HG02943 (cell line): ENCODE measurements at regions not wholly inside any gene's neighbourhood (a gene's known extent, or its start where the extent isn't known, plus 50 kb on each side); places are given as distances from the start of the nearest gene placed in this dataset.

Source experiments
- ATAC-seq: cut with Tn5 transposase; IDR thresholded peaks from one replicate; pipeline ENCODE4 v1.9.1; 2021; ENCODE audit warnings: mild to moderate bottlenecking, low read depth, moderate library complexity; ENCODE audit not compliant: unreplicated experiment

DNA sequence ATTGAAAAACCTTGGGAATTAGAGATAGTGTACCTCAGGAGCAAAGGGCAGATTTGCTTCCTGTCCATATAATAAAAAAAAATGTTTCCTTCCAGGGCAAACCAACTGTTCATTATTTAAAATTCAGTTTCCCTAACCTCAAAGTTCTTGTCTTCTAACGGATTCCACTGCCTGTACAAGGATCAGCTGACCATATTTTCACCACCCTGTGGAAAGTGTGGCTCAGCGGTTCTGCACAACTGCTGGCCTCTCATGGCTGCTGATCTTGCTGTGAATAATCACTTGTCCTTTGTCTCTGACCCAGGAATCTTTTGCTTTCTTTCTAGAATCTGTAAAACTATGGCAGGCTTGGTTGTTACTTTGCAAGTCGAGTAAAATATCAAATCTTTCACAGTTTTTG, 1732.5 kb upstream of the RAG2 start:
- ATAC-seq: no peak

DNA sequence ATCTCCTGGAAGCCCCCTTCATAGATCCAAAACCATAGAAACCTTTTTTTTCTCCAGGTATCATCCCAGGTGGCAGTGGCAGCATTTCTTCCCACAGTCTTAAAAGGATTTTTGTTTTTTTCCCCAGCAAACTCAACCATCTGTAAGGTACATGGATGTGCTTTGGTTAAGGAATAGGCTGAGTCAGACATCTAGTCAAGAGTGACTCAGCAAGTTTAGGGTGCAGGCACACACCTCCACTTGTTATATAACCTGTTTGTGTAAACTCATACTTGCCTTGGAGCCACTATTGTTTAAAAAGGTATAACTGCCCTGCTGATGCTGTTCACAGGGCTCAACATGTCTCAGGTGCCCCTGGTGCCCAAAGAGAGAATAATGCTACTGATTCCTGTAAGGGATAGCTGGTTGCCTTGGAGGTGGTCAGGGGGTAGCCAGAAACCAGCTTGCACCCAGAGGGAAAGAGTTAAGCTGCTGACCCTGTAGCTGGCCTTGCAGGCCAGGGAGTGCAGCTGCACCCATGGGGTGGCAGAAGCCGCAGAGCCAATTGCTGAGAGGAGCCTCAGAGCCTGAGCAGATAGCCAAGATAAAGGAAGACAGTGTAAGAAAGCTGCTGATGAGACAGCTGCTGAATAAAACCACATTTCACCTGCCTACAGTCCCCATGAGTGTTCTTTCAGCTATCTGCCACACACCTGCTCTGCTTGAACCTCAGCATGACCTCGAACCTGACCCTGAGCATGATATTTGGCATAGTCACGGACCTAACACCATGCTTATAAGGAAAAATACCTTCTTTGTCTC, 1726.1 kb upstream of the RAG2 start:
- ATAC-seq: no peak

DNA sequence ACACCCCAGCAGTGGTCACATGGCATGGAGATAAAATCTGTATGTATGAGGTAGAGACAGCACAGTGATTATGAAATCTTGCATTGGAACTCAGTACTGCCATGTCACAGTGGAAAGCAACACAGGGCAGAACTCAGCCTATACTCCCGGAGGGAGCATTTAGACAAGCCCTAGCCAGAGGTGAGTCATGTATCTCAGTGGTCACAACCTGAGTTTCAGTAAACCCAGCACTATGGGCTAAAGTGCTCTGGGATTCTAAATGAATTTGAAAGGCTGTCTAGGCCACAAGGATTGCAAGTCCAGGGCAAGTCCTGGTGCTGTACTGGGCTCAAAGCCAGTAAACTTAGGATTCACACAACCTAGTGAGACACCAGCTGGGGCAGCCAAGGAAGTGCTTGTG, 1717.1 kb upstream of the RAG2 start:
- ATAC-seq: no peak

DNA sequence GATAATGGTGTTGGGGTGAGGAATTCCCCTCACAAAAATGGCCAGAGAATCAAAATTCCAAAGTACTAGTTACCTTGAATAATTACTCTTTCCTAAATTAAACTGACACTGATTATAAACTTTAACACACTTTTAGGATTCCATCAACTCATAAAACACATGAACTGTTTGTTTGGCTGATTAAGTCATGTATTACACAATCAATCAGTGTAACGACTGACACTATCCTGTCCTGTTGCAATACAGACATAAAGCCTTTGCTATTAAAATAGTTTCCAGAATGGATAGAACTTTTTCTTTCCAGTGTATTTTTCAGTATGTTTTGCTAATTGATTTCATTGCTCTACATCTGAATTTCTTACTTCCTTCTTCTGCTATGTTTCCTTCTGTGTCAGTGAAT, 1709.4 kb upstream of the RAG2 start:
- no peak for ATAC-seq

DNA sequence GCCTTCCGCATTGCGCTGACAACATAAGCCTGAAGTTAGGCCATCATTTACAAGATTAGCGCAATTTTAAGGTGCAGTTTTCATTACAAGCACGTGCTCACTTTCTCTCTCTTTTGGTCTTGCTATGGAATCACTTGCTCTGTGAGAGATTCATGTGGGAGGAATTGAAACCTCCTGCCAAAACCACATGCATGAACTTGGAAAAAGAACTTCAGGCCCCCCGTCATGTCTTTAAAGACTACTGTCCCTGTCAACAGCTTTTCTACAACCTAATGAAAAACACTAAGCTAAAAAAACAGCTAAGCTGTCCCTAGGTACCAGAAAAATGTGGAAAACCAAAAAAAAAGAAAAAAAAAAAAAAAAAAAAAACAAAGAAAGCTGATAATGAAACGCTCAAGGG, 1707.6 kb upstream of the RAG2 start:
- ATAC-seq: no peak

DNA sequence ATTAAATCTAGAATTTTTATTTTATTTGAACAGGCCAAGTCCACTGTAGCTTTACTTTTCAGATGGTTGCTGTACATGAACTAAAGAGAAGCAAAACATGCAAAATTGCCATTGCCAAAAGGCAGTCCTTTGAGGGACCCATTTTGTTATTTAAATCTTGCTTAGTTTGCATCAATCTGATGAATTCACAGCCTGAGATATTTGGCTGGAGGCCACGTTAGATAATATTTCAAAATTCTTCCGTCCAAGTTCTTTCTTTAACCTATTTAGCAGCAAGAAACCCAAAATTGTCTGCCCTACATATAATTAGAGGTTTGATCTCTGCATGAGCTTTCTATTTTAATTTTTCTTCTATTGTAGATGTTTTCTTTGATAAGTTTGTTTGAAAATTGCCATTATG, 1706.9 kb upstream of the RAG2 start:
- ATAC-seq: no peak

DNA sequence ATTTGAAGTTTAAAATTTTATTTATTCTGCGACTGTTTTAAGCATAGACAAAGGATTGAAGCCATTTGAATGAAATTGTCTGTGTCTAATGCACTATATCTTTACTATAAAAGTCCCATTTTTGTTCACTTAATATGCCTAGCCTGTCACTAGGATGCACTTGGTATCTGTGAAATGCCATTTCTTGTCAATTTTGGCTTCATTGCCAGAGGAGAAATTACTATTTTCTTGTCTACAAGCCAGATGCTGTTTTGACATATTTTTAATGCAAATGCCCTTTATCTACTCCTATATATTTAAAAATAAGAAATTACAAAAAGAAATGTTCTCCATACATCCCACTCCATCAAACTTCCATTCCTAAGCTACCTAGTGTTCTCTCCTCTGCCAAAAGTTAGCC, 1704.5 kb upstream of the RAG2 start:
- no peak for ATAC-seq

DNA sequence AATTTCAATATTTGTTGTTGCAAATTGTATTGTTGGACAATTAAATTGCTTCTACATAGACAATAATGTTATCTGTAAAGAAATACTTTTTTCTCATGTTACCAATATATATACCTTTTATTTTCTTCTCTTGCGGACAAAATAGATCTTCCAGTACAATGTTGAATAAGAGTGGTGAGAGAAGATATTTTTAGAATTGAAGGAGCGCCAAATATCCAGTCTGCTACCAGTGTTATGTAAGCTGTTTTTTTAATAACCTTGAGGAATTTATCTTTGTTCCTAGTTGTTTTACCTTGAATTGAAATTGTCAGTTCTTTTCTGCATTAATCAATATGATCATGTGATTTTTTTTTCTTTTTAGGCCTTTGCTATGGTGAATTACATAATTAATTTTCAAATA, 1702.5 kb upstream of the RAG2 start:
- ATAC-seq: no peak

DNA sequence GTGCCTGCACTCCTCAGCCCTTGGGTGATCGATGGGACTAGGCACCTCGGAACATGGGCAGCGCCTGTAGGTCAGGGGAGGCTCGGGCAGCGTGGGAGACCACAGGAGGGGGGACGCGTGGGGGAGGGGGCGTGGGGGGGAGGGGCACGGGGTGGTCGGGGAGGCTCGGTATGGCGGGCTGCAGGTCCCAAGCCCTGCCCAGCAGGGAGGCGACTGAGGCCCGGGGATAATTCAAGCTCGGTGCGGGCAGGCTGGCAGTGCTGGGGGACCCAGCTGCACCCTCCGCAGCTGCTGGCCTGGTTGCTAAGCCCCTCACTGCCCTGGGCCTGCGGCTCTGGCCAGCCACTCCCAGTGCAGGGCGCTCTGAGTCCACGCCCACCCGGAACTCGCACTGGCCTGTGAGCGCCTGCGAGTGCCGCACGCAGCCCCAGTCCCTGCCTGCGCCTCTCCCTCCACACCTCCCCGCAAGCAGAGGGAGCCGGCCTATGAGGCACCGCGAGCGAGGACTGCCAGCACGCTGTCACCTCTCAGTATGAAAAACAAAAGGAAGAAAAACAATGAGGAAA, 1698.3 kb upstream of the RAG2 start:
- no peak for ATAC-seq

DNA sequence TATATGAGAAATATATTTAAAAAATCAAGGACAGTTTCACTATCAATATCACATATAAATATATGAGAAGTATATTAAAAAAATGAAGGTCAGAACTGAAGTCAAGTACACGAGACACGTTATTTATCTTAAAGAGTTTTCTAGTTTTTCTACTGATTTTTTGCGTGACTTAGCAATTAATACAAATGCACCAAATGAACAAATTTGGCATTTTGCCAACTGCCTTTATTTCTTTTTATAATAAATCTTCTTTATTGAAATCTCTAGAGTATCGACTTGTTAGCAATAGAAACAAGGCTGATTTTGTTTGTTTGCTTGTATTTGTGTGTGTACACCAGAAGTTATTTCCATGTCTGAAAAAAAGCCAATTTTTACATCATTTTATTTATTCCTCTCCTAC, 1684.7 kb upstream of the RAG2 start:
- no peak for ATAC-seq

DNA sequence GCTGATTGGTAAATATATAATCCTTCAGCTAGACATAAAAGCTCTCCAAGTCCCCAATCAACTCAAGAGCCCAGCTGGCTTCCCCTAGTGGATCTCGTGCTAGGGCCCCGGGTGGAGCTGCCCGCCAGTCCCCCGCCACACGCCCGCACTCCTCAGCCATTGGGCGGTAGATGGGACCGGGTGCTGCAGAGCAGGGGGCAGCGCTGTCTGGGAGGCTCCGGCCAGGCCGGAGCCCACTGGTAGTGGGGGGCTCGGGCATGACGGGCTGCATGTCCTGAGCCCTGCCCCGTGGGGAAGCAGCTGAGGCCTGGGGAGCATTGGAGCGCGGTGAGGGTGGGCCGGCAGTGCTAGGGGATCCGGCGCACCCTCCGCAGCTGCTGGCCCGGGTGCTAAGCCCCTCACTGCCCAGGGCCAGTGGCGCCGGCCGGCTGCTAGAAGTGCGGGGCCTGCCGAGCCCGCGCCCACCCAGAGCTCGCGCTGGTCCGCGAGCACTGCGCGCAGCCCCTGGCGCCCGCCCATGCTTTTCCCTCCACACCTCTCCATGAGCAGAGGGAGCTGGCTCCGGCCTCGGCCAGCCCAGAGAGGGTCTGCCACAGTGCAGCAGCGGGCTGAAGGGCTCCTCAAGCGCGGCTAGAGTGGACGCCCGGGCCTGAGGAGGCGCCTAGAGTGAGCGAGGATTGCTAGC, 1680.6 kb upstream of the RAG2 start:
- ATAC-seq: no peak

DNA sequence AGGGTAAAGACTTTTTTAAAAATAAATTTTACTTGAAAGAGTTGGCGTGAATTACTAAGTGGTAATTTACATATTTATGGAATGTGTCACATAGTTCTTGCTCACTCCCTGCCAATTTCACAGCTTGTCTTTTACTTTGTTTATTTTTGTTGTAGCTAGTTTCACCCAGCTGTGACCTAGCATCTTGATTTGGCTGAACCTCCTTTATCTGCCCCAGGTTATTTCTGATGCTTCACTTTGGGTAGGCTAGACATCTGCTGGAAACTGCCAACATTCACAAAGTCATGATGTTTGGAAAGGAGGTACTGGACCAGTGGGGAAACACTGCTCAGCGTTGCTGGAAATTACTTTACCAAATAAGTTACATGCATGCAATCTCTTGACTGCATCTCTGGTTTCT, 1676.0 kb upstream of the RAG2 start:
- no peak for ATAC-seq

DNA sequence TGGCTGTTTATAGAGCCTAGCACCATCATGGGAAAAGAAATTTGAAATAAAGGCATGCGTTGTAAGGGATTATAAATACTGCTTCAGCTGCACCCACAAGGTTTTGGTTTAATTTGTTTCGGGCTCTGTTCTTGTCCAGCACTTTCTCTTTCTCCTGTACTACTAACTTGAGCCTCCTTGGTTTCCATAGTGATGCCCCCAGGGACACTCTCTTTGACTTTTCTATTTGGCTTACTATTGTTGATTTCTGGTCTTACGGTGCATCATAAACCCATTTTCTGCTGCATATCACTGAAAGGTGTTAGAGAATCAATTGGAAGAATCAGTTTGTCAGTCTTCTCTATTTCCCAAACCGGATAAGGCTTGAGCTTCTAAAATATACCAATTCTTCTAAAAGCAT, 1674.3 kb upstream of the RAG2 start:
- ATAC-seq: no peak

DNA sequence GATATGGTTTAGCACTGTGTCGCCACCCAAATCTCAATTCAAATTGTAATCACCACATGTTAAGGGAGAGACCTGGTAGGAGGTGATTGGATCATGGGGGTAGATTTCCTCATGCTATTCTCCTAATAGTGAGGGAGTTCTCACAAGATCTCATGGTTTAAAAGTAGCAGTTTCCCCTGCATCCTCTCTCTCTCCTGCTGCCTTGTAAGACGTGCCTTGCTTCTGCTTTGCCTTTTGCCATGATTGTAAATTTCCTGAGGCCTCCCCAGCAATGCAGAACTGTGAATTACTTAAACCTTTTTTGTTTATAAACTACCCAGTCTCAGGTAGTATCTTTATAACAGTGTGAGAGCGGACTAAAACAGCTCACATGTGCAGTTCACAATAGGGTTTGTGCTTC, 1668.7 kb upstream of the RAG2 start:
- no peak for ATAC-seq

DNA sequence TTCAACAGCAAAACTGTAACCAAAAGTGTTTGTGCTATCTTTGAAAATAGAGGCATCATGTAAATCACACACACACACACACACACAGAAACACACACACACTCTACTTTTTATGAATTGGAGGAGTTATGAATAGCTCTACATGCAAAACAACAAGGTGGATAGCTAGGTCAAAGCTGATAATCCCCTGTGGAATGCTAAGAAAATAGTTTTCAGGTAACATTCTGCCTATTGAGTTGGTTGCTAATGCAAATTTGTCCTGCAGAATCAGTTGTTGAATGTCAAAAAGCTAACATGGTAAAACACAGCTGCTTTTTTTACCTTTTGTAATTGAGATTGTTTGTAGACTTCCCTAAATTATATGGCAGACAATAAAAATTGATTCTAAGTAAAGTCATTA, 1658.4 kb upstream of the RAG2 start:
- no peak for ATAC-seq

DNA sequence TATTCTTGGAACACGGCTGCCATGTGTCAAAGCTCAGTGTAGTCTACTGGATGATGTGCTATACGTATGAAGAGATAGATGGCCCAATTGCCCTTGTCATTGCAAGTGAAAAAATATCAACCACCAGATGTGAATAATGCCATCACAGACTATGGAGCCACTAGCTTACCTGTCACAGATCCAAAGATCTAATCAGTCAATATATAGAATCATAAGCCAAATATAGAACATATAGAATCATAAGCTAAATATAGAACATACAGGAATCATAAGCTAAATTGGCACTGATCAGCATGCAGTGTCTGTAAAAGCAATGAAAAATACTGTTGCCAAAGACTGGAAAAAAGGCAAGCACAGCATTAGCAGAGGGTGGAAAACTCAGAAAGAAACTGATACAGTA, 1656.9 kb upstream of the RAG2 start:
- ATAC-seq: no peak

DNA sequence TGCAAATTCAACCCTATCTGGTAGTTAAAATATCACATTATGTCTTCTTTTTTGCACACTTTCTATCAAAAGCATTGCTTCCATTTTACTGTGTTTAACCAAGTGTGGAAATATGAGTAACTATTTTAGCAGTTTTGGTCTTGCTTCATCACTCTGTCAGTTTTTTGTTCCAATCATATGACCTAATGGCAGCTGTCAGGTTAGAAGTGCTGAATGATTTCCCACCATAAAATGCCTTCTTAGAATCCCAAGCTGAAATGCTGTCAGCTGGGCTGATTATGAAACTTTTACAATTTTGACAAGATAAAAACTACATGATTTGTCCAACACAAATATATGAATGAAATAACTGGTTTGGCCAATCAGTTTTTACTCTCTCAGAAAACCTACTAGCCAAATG, 1654.6 kb upstream of the RAG2 start:
- ATAC-seq: no peak

DNA sequence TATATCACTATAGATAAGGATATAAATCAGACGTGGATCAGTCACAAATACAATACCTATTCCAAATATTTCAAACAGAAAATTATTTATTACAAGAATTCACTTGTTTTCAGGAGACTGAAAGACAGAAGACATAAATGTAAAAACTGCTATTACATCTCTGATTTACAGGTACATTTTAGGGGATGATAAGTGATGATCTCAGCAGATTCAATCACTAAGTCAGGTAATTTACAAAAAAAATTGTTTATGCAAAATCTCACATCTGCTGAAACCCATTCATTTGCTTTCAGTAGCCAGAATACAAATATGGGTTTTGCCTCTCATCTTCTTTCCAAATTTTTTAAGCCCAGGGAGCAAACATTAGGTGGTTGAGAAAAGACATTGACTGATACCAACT, 1648.4 kb upstream of the RAG2 start:
- ATAC-seq: no peak

DNA sequence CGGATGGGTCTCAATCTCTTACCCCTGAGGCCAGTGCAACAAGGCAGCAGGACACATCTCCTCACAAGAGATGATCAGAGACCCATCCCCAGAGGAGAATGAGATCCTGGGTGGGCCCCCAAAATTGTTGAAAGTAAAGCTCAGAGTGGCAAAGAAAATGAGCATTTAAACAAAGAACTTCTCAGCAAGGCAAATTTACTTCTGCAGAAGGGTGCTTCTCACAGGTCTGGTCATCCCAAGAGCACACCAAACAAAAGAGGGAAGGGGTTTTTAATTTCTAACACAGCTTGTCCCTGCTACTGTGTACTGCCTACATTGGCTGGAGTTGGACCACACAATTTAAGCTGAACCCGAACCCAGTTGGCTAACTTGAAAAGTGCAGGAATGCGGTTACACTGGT, 1628.6 kb upstream of the RAG2 start:
- no peak for ATAC-seq

DNA sequence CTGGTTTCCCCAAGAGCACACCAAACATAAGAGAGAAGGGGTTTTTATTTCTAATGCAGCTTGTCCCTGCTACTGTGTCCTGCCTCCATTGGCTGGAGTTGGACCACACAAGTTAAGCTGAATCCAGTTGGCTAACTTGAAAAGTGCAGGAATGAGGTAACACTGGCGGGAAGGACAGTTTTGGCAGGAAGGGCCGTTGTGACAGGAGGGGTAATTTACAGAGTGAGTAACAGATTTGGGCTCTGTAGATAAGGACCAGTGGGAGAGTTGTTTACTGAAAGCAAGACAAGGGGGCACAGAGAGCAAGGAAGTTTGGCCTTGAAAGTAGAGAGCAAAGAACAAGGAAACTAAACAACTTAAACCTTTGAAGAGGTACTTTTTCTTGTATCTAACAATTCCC, 1623.3 kb upstream of the RAG2 start:
- ATAC-seq: no peak

DNA sequence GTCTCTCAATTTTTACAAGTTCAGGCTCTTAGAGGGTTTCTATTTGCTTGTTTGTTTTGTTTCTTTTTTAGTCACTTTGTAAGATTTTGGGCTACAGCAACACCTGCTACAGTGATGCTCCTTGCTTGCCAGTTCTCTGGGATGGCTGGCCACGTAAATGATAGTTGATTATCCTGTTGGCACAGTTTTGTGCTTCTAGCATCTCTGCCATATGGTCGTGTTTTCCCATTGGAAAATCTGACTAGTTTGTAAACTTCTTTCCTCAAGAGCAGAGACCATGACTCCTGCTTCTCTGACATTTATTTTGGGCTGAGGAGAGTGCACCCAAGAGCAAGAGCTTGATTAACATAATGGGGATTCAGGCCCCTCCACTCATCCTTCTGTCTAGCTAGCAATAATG, 1621.6 kb upstream of the RAG2 start:
- no peak for ATAC-seq

DNA sequence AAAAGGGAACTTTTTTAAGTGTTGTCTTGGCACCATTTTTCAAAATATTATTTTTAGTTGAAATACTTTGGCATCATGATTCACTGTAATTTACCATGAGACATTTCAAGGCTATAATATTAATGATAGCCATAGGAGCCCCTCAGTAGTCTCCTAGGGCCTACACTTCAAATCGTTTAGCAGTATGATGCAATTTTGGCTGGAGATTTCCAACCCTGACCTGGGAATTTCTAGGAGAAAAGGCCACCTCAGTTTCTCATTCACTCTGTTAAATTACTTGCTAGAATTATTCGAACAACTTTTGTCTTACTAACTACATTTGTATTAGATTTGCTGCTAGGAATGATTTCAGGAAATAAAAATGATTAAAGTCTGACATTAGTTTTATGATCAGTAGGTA, 1610.9 kb upstream of the RAG2 start:
- no peak for ATAC-seq
